ENCODE measurements at regions not wholly inside any gene's neighbourhood (a gene's known extent, or its start where the extent isn't known, plus 50 kb on each side); places are given as distances from the start of the nearest gene placed in this dataset.
A peak's percentile ranks its signal among the peaks of the same experiment; 100 is the strongest.

DNA sequence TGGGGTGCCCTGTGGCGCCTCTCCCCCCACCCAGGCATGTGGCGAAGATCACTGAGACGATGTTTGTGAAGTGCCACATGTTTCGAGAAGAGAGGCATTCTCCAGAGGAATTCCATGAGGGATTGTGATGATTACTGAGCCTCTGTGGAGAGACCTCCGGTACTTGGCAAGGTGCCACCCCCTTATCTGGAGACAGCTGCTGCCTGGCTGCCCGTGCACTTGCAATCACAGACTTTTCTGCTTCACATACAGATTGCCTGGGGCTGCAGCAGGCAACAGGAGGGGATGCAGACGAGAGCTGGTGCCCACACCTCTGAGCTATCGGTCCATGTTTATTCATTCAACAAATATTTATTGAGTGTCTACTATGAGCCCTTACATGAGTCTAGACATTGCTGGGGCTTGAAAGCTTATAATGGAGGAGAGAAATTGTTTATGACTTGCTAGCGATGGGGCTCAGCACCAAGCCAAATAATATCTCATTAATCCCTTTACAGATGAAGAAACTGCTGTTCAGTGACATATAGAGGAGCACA, 317.2 kb upstream of the ZFHX3 start:
- Histone ChIP-seq H3K36me3 (replicated peaks; ENCODE audit: control insufficient read depth, insufficient read depth, low read length) (no peaks in the 10 kb centered on the region), H3K4me3 (ENCODE audit: insufficient read depth, low read depth, low read length) (no peak overlapping the region), H3K27me3 (ENCODE audit: control insufficient read depth, insufficient read depth, low read length) (no peaks in the 10 kb centered on the region)
- DNase-seq = no peak

DNA sequence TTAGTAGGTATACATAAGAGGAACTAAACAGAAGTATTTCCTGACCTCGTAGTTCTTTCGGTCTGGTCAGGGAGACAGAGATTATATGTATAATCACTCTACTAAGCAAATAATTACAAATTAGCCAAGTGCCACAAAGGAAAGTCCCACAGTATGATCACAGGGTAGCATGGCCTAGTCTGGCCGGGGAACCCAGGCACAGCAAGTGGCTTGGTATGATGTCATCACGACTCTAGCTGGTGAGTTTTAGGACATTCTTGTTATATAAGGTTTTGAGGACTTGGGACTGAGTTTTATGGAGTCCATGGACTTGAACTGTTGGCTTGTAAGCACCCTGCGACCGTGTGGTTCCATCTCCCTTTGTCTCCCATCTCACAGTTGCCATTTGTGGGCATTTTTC, 316.5 kb upstream of the ZFHX3 start:
- DNase-seq = no peak
- no peaks in the 10 kb centered on the region for H3K27me3 ChIP-seq (ENCODE audit: control insufficient read depth, insufficient read depth, low read length)
- H3K4me3 ChIP-seq (ENCODE audit: insufficient read depth, low read depth, low read length) = no peak overlapping the region
- no peaks in the 10 kb centered on the region for H3K36me3 ChIP-seq (replicated peaks; ENCODE audit: control insufficient read depth, insufficient read depth, low read length)

DNA sequence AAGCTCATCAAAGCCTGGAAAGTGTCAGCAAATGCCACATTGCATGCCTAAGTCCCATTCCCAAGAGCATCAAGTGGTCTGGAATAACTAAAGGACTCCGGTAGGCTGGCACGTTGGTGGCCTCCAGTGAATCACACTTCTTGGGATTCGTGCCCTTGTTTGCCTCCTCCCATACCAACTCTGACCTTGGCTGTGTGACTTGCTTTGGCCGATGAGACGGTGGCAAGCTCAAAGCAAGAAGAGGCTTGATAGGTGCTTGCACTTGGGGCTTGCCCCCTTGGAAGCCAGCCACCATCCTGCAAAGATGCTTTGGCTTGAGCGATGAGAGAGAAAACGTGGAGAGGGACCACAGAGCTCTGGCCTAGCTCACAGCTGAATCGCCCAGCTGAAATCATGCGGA, 313.1 kb upstream of the ZFHX3 start:
- Histone ChIP-seq H3K27me3 (ENCODE audit: control insufficient read depth, insufficient read depth, low read length) (no peaks in the 10 kb centered on the region), H3K4me3 (ENCODE audit: insufficient read depth, low read depth, low read length) (no peak overlapping the region), H3K36me3 (replicated peaks; ENCODE audit: control insufficient read depth, insufficient read depth, low read length) (no peaks in the 10 kb centered on the region)
- no peak for DNase-seq

DNA sequence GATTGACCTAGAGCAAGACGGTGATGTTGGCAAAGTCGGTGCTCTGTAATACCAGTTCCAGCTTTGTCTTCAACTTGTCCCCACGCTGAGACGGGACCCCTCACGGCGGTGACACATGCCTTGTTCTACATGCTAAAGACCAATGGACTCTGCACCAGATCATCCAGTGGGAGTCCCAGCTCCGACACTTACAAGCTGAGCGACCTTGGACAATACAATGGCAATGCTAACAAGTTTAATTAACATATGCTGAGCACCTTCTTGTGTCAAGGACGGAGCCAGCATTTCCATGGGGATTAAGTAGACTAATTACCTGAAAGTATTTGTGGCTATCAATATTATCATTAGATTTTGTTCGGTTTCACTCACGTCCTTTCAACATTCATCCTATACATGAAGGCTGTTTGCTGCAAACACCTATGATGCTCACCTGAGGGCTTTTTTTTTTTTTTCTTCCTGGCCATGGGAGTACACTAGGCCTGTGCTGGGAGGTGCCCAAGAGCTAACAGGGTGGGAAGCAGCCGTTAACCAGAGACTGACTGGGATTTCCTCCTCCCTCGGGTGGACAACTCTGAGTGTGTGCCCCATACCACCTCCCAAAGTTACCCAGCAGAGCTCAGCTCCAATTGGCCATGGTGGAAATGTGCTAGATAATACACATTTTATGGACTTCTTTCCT, 308.6 kb upstream of the ZFHX3 start:
- 0 out of 2 replicates have a peak, but pooled peaks cover 1% of the 10 kb centered on the region for H3K27me3 ChIP-seq (ENCODE audit: control insufficient read depth, insufficient read depth, low read length)
- H3K4me3 ChIP-seq (ENCODE audit: insufficient read depth, low read depth, low read length) = no peak overlapping the region
- H3K36me3 ChIP-seq (replicated peaks; ENCODE audit: control insufficient read depth, insufficient read depth, low read length) = no peaks in the 10 kb centered on the region
- DNase-seq = peak; percentile 35

DNA sequence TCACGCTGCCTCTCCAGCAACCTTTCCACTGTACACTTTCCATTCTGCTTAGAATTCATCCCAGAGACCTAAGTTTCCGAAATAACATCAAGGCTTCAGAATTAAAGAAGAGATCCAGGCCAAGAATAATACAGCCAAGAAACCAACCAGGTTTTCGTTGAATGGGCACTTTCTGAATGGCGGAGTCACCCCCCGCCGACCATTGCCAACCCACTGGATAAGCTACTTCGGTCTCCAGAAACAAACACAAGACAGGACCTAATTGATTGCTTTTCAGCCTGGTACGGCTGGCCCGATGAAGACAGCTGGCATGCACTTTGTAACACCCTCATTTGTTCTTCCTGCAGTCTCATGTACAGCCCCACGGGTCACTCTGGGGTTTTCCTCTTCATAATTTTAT, 308.1 kb upstream of the ZFHX3 start:
- Histone ChIP-seq H3K36me3 (replicated peaks; ENCODE audit: control insufficient read depth, insufficient read depth, low read length) (no peaks in the 10 kb centered on the region), H3K27me3 (ENCODE audit: control insufficient read depth, insufficient read depth, low read length) (0 out of 2 replicates have a peak, but pooled peaks cover 1% of the 10 kb centered on the region), H3K4me3 (ENCODE audit: insufficient read depth, low read depth, low read length) (no peak overlapping the region)
- no peak for DNase-seq

DNA sequence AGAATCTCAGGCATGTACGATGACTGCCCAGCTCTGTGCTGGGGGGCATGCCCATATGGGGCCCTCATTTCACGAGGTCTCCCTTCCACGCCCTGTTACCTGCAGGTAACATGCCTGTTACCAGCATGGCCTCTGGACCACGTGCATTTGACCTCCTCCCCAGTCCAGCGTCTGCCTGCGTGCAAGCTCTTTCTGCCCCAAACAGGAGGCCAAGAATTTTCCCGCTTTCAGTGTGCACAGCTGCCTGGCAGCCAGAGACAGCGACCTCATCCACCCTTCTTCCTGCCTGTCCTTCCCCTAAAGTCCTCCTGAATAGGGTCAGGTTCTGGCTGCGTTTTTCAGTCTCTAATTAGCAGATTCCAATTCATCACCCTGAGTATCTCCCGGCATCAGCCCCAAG, 306.5 kb upstream of the ZFHX3 start:
- Histone ChIP-seq H3K4me3 (ENCODE audit: insufficient read depth, low read depth, low read length) (no peak overlapping the region), H3K27me3 (ENCODE audit: control insufficient read depth, insufficient read depth, low read length) (0 out of 2 replicates have a peak, but pooled peaks cover 1% of the 10 kb centered on the region), H3K36me3 (replicated peaks; ENCODE audit: control insufficient read depth, insufficient read depth, low read length) (no peaks in the 10 kb centered on the region)
- DNase-seq = no peak

DNA sequence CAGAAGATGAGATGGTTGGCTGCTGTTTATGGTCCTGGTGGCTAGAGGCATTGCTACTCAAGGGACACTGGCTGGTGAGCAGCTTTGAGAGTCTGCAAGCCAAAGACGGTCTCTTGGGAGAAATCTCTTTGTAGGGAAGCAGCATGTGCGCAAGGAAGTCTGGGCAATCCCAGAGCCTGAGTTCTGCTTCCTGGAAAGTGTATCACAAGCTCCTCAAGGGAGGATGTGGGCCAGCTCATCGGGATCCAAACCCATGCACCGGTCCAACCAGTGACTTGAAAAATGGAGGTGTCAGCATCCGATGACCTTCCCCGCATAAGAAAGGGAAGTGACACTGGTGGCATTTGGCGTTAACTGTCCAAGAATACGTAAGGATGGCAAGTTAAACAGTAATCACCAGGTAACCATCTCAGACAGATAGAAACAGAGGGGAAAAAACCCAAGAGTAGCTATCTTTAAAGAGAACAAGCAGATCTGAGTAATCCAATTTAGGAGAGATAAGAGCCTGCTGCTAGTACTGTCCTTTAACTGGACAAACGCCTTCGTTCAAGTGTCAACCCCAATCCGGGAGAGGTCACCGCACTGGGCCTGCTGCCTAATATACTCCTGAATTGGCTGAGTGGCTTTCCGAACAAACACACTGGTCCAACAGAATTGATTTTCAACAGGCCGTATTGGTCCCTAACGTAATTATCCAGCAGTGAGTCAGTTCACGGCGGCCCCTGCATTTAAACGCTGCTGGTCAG, 303.0 kb upstream of the ZFHX3 start:
- no peak for DNase-seq

DNA sequence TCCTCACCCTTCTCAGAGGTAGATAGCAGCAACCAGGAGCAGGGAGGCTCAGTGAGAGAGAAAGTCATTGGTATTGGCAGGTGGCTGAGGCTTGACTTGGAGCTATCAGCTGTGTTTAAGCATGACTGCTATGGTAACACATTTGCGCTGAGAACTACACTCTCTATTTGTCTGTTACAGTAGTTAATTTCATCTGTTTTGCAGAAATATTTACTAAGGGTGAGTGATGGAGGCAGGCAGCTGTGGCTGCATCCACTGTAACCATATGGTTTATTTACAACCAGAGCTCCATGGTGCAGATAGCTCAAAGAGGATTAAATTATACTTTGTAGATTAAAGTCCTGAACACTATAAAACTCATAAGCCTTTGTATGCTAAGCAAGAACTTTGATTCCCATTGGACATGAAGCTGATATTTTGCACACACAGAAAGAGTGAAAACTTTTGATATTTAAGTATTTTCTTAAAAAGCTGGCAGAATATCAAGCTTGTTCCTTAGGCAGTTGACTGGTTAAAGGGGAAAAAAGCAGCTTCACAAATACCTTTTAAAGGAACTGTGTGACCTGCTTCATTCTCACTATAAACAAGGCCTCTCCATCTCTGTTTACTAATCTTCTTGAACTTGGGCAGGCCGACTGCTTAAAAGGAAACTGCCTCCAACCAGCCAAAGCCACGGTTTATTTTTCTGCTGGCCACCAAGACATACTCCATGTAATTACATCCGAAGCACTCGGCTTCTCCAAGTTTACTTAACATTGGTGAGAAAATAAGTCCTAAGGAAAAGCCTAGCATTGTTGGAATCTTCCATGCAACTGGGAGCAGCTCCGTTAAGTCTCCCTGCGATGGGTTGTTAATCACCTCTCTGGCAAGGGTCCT, 299.8 kb upstream of the ZFHX3 start:
- no peak for DNase-seq
- no peaks in the 10 kb centered on the region for H3K27me3 ChIP-seq (ENCODE audit: control insufficient read depth, insufficient read depth, low read length)
- H3K36me3 ChIP-seq (replicated peaks; ENCODE audit: control insufficient read depth, insufficient read depth, low read length) = no peaks in the 10 kb centered on the region
- no peak overlapping the region for H3K4me3 ChIP-seq (ENCODE audit: insufficient read depth, low read depth, low read length)

More for the DNA sequence above, 303.0 kb upstream of the ZFHX3 start:
- no peaks in the 10 kb centered on the region for H3K36me3 ChIP-seq (replicated peaks; ENCODE audit: control insufficient read depth, insufficient read depth, low read length)
- no peak overlapping the region for H3K4me3 ChIP-seq (ENCODE audit: insufficient read depth, low read depth, low read length)
- H3K27me3 ChIP-seq (ENCODE audit: control insufficient read depth, insufficient read depth, low read length) = 0 out of 2 replicates have a peak, but pooled peaks cover 1% of the 10 kb centered on the region

DNA sequence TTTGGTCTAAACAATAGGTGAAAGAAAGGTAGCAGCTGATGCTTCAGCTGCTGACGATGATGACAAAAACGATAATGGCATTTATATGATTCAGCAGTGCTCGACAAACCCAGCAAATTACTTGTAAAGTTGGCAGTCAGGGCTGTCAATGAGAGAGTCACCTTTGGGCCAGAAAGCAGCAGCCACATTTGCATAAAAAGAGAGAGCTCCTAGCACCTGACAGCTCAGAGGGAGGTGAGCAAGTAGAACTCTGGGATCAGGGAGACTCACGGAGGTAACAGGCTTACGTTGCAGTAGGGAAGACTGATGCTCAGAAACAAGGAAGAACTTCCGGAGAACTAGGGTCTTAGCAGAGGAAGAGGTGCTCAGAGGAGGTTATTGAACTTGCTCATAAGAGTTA, 291.9 kb upstream of the ZFHX3 start:
- Histone ChIP-seq H3K4me3 (ENCODE audit: insufficient read depth, low read depth, low read length) (no peak overlapping the region), H3K27me3 (ENCODE audit: control insufficient read depth, insufficient read depth, low read length) (no peaks in the 10 kb centered on the region; the same call in 1 of the 2 replicates), H3K36me3 (replicated peaks; ENCODE audit: control insufficient read depth, insufficient read depth, low read length) (no peaks in the 10 kb centered on the region)
- DNase-seq = peak; percentile 37

DNA sequence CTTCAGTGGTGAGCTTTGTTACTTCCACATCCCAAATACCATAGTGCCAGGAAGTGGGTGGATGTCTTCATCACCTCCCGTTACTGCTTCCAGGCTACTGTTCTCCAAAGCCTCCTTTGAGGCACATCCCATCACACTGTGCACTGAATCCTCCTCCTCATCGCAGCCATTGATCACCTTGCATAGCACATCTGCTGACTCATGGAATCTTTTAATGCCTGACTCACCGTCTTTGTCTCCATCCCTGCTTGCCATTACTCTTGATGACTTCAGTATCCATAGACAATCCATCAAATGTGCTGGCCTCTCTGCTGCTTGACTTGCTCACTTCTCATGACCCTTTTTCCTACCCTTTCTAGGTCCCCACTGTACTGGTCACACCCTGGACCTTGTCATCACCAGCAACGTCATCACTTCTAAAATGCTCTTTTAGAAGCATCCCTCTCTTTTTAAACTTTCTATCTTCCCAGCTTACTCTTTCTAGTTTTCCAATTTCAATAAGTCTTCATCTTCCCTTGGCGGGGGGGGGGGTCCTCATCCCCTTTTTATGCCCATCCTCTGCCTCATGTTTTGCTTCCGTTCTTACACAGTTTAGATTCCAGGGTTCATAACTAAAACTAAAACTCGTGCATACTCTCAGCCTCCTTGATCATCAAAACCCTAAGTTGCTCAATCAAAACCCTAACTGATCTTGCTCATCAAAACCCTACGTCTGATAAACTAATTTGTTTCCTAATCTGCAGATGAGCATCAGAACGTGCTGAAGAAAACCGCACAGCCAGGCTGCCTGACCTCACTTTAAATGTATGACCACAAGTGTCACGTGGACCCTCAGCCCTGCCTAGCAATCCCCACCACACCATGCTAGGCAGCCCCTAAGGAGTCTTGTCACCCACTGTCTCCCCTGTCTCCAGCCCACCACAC, 289.7 kb upstream of the ZFHX3 start:
- DNase-seq = no peak
- H3K36me3 ChIP-seq (replicated peaks; ENCODE audit: control insufficient read depth, insufficient read depth, low read length) = no peaks in the 10 kb centered on the region
- no peak overlapping the region for H3K4me3 ChIP-seq (ENCODE audit: insufficient read depth, low read depth, low read length)
- H3K27me3 ChIP-seq (ENCODE audit: control insufficient read depth, insufficient read depth, low read length) = no peaks in the 10 kb centered on the region; the same call in 1 of the 2 replicates

DNA sequence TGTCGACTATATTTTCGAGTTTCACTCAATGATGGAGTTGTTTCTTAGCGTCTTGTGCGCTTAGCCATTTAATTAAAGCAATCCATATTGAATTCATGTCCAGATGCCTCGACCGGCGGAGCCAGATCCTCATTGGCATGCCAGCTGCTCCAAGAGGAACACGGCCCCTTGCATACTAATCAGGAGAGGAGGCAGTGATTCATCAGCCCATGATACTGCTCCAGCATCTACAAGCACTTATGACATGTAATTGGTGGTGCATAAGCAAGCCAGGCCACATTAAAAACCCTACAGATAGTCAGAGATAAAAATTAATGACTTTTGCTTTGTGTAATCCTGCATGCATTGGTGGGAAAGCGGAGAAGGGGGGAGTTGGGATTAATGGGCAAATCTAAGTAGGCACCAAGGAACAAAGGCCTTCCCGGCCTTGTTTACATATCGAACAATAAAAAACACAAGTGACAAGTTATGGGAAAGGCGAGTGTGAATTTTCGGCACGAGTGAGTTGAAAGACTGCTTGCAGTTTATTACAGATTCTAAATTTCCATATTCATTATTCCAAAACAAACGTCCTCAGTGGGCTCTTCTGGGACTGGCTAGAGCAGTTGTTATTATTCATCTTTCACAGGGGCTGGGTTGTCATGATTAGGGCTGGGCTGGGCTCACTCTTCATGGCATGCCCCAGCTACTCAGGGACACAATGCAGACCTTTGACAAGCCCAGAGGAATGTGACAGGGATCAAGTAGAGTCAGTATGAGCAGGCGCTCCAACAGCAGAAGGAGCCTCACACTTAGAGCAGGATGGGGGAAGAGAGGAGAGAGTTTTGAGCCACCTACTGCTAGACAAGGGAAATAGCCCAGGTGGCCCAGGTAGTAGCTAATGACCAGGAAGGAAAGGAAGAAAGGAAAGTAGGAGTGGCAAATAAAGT, 281.7 kb upstream of the ZFHX3 start:
- no peaks in the 10 kb centered on the region for H3K27me3 ChIP-seq (ENCODE audit: control insufficient read depth, insufficient read depth, low read length)
- peak; percentile 48 for DNase-seq
- no peaks in the 10 kb centered on the region for H3K36me3 ChIP-seq (replicated peaks; ENCODE audit: control insufficient read depth, insufficient read depth, low read length)
- H3K4me3 ChIP-seq (ENCODE audit: insufficient read depth, low read depth, low read length) = no peak overlapping the region

DNA sequence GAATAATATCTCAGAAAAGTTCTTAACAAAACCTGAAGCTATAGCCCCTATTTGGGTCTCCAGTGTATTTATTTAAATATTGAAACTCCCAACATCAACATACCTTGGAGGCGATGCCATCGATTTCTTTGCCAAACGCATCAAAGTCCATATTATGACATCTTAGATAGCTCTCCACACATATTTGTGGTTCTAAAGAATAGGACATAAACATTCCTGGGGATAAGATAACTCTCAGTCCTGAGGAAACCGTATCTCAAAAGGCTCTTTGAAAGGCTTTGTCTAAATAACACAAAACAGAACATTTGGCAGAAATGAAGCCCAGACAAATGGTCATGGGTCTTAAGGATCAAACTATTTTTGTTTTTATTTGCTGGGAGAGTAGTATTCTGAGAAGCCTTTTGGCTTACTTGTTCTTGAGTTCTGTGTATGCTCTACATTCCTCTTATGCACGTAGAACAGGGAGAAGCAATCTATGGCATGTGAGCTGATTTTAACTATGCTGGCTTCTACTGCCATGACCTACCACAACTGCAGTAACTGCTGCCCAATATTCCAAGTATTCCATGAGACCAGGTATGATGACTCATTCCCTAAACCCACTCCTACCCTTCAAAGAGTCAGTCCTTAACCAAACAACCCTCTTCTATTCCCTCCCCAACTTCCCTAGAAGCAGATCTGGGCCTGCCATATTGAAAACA, 279.0 kb upstream of the ZFHX3 start:
- Histone ChIP-seq H3K4me3 (ENCODE audit: insufficient read depth, low read depth, low read length) (no peak overlapping the region), H3K27me3 (ENCODE audit: control insufficient read depth, insufficient read depth, low read length) (no peaks in the 10 kb centered on the region), H3K36me3 (replicated peaks; ENCODE audit: control insufficient read depth, insufficient read depth, low read length) (no peaks in the 10 kb centered on the region)
- DNase-seq = no peak

All from H7 (cell line).